Dermis blood vessel endothelial cell (primary cell): ENCODE measurements at regions not wholly inside any gene's neighbourhood (a gene's known extent, or its start where the extent isn't known, plus 50 kb on each side); places are given as distances from the start of the nearest gene placed in this dataset.

Experiments
- DNase-seq: peaks from one replicate; pipeline ENCODE4 v3.0.0; 2010

- no peak for DNase-seq
Measured at GRCh38 chr10:9608602-9609001, 1409.1 kb upstream of the CELF2 start.

- no peak for DNase-seq
Measured at GRCh38 chr10:9613338-9614075, 1404.2 kb upstream of the CELF2 start.

- no peak for DNase-seq
Measured at GRCh38 chr10:9615189-9615588, 1402.5 kb upstream of the CELF2 start.

- no peak for DNase-seq
Measured at GRCh38 chr10:9621216-9621615, 1396.5 kb upstream of the CELF2 start.

- no peak for DNase-seq
Measured at GRCh38 chr10:9625304-9625703, 1392.4 kb upstream of the CELF2 start.

GRCh38 chr10:9634466-9634865, 1383.2 kb upstream of the CELF2 start:
- DNase-seq = no peak

- DNase-seq = no peak
Measured at GRCh38 chr10:9635691-9636090, 1382.0 kb upstream of the CELF2 start.

- DNase-seq = no peak
Measured at GRCh38 chr10:9636216-9636615, 1381.5 kb upstream of the CELF2 start.

GRCh38 chr10:9643782-9644181, 1373.9 kb upstream of the CELF2 start:
- no peak for DNase-seq

- DNase-seq = no peak
Measured at GRCh38 chr10:9645404-9645803, 1372.3 kb upstream of the CELF2 start.

- DNase-seq = no peak
Measured at GRCh38 chr10:9645928-9646600, 1371.6 kb upstream of the CELF2 start.

- DNase-seq = no peak
Measured at GRCh38 chr10:9654261-9654660, 1363.4 kb upstream of the CELF2 start.

GRCh38 chr10:9656386-9656785, 1361.3 kb upstream of the CELF2 start:
- DNase-seq = no peak

GRCh38 chr10:9656996-9657395, 1360.7 kb upstream of the CELF2 start:
- no peak for DNase-seq

- no peak for DNase-seq
Measured at GRCh38 chr10:9657530-9657929, 1360.1 kb upstream of the CELF2 start.

GRCh38 chr10:9668411-9668810, 1349.3 kb upstream of the CELF2 start:
- no peak for DNase-seq

- DNase-seq = no peak
Measured at GRCh38 chr10:9670911-9671310, 1346.8 kb upstream of the CELF2 start.

- DNase-seq = no peak
Measured at GRCh38 chr10:9681655-9682054, 1336.0 kb upstream of the CELF2 start.

- DNase-seq = no peak
Measured at GRCh38 chr10:9682802-9683201, 1334.9 kb upstream of the CELF2 start.

GRCh38 chr10:9684186-9684585, 1333.5 kb upstream of the CELF2 start:
- no peak for DNase-seq

GRCh38 chr10:9685596-9685995, 1332.1 kb upstream of the CELF2 start:
- no peak for DNase-seq

GRCh38 chr10:9688711-9689110, 1329.0 kb upstream of the CELF2 start:
- DNase-seq = no peak

GRCh38 chr10:9707216-9707615, 1310.5 kb upstream of the CELF2 start:
- no peak for DNase-seq

GRCh38 chr10:9709849-9710248, 1307.8 kb upstream of the CELF2 start:
- no peak for DNase-seq

- no peak for DNase-seq
Measured at GRCh38 chr10:9712393-9712792, 1305.3 kb upstream of the CELF2 start.
